DMS79 (cell line): ENCODE measurements at regions not wholly inside any gene's neighbourhood (a gene's known extent, or its start where the extent isn't known, plus 50 kb on each side); places are given as distances from the start of the nearest gene placed in this dataset.

Source experiments
- DNase-seq: peaks from one replicate; lab custom pipeline; 2025; lab: John Stamatoyannopoulos, UW

DNA sequence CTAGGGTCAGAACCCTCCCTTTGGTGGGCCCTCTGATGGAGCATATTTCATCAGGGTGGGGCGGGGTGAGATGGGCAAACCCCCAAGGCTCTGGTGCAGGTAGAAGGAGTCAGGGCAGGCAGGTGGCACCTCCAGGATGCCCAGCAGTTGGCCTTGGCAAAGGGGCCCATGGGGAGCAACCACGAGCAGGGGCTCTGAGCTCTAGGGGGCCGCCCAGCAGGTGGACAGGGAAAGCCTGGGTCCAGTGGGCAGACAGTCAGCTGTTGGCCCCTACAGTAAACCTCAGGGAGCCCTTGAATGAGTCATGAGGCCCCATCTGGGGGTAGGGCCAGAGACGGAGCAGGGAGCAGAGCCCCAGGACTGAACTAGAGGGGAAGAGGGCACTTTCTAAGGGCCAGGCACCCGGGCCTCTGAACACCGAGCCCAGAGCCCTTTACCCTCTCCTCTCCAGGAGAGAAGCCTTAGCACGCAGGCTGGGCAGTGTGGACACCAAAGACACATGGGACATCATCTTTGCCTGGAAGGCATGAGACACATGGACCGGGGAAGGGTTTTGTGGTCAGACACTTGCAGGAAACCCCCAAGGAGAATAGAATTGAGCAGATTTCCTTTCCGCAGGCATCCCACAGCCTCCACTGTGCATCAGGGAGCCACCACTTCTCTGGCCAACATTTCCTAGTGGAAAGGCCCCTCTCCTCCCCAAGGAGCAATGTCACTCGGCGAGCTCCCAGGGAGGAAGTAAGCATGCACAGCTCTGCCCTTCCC lies 257.3 kb downstream of the GLI2 start:
- DNase-seq, result no peak

DNA sequence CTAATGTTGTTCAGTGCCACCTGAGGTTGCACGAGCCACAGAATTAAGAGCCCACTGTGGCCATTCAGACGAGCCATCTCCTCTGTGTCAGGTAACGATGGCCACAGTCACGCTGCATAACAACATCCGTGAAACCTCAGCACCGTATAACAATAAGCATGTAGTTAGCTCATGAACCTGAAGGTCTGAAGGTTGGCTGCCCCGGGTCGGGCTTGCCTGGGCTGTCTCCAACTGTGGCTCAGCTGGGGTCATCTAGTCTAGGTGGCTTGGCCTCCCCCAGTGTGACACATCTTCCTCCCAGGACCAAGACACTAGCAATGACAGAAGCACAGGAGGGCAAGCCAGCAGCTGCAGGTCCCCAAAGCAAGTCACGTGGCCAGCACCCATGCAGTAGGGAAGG lies 258.0 kb downstream of the GLI2 start:
- no peak for DNase-seq

DNA sequence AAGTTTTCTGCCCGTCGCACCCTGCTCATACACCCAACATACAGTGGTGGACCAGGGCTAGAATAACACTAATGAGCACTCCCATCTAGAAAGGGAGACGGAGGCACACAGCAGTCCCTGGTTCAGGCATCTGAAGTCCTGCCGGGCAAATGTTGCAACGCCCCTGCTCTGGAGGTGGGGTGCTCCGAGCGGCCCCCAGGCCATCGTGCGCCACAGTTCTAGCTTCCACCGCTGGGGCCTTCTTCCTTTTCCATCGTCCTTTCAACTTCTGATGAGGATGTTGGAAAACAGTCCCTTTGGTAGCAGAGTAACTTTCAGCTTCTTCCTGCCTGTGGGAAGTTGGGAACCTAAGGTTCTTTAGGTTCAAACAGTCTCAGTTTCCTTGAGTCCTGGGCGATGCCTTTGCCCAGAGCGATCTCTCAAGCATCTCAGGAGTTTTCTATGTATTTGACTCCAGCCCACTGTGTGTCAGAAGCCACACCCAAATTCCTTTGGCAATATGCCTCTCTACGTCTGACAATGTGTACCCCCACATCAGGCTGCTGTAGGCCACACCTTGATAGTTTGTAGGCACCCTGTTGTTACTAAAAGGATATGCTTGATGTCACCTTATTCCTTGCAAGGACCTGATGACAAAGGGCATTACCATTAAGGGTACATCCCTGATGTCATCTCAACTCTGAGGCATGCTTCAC lies 258.8 kb downstream of the GLI2 start:
- DNase-seq, result no peak

DNA sequence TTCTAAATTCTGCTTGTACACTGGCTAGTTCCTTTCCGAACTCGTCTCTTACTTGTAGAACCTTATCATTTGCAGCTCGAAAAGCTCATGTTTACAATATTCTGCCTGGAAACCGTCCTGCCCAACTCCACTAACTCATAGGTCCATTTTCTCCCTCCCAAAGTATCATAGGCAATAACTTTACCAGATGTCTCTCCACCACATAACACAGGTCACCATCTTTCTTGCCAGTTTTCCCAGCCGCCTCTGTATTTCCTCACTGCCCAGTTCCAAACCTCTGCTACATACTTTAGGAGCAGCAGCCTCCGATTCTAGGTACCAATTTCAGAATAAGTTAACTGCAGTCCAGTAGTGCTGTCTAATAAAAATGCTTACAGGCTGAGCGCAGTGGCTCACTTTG lies 259.5 kb downstream of the GLI2 start:
- no peak for DNase-seq

DNA sequence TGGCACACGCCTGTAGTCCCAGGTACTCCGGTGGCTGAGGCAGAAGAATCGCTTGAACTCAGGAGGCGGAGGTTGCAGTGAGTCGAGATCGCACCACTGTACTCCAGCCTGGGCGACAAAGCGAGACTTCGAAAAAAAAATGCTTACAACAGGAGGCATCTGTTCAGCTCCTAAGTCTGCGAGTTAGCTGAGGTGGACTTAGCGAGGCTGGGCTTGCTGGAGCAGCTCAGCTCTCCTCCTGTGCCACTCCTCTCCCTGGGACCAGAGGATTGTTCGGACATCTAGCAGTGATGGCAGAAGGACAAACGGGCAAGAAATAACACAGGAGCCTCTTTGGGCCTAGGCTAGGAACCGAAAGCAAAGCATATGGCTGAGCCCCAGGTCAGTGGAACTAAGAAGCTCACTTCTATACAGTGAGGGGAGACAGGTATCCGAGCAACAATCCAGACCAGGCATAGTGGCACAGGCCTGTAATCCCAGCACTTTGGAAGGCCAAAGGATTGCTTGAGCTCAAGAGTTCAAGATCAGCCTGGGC lies 260.1 kb downstream of the GLI2 start:
- no peak for DNase-seq

DNA sequence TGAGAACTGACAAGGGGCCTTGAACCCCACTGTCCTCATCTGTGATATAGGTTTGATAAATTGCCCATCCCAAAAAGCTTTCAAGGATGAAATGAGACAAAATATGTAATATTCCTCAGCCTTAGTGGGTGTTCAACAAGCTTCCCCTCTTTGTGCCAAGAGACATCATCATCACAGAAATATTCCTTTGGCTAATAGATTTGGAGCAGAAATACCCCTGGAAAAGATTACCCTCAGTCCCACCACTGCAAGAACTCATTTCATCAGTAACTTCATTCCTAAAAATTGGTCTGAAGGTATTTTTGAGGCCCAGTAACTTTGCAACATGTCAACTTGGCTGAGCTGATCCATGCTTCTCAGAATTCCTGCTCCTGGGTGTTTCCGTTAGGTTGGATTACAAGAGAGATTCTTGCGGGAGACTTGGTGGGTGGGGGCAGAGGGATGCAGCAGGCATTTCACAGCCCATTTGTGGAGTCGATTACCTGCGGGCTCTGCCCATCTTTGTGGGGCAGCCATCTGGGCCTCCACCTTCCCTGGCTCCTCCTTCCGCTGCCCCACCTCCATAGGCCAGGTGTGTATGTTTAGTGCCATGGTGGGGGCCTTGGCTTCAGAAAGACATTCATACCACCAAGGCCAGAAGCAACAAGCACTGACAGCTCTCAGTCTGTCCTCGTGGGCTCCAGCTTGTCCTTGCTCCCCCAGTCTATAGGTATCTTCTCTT lies 263.9 kb downstream of the GLI2 start:
- no peak for DNase-seq

DNA sequence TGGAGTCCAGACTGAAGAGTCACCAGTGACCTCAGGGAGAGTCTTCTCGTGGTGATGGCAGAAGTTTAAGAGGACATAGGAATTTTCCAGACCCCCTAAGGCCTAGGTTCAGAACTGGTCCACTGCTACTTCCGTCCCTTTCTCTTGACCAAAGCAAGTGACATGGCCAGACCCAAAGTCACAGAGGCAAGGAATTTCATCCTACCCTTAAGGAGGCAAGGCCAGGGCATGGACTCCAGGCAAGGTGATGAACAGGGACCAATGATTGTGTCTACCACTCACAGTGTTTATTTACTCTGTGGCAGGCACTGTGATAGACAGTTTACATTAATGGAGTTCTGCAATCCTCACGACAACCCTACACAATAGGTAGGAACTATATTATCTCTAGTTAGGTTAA lies 265.1 kb downstream of the GLI2 start:
- no peak for DNase-seq

DNA sequence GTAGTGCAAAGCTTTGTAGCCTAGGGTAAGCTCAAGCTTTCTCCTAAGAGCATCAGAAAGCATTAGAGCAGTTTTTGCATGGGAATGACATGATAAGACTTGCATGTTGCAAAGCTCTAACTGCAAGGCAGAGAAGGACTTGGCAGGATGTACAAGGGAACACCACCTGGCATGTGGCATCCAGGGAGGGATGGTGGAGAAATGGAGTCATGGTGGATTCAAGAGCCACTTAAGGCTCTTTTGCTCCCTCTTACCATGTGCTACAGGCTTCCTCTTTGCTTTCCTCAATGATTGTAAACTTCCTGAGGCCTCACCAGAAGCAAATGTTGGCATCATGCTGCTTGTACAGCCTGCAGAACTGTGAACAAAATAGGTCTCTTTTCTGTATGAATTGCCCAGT lies 266.0 kb downstream of the GLI2 start:
- peak; percentile 11 for DNase-seq

DNA sequence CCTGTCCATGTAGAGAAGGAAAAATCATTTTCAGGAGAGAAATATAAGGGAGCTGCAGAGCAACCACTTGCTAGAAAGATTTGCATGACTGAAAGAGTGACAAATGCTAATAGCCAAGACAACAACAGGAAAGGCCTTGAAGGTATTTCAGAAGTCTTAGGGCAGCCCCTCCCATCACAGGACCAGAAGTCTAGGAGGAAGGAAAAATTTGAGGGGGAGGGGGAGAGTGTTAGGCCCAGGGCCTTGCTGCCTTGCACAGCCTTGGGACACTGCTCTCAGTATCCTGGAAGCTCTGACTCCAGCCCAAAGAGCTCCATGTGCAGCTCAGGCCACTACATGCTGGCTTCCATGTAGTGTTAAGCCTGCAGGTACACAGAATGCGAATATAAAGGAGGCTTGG lies 266.9 kb downstream of the GLI2 start:
- DNase-seq, result no peak

DNA sequence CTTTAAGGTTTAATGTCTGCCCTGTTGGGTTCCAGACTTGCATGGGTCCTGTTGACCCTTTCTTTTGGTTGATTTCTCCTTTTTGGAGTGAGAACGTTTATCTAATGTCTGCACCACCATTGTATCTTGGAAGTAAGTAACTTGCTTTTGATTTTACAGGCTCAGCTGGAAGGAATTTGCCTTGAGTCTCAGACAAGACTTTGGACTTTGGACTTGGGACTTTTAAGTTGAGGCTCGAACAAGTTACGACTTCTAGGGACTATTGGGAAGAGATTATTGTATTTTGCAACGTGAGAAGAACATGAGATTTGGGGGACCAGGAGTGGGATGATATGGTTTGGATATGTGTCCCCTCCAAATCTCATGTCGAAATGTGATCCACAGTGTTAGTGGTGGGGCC lies 267.7 kb downstream of the GLI2 start:
- no peak for DNase-seq

DNA sequence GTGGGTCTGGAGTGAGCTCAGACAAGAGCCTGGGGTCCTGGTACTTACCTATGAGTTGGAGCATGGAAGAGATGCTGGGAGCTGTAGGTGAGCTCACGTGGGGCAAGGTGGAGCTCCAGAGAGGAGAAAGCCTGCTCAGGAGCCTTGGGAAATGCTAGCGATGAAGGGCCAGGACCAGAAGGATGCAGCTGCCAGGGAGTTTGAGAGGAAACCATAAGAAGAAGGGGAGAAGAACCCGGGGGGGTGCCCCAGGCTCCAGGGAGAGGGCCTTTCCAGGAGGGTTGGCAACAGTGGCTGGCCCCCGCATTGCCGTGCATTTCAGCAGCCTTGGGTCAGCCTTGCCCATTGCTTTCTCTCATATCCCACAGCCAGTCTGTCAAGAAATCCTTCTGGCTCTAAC lies 268.7 kb downstream of the GLI2 start:
- DNase-seq, result no peak

DNA sequence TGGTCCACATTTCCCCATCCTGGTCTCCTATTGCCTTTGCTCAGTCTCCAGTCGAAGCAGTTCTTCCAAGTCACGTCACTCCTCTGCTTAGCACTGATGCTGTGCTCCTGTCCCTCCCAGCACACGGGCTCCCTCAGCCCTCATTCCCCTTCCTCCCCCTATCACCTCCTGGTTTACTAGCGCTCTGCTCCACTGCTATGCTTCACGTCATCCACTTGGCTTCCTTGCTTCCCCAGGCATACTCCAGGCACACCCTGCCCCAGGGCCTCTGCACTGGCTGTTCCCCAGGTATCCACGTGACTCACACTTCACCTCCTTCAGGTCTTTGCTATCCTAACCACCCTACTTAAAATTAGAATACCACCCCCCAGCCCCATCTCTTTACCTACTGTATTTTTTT lies 269.3 kb downstream of the GLI2 start:
- no peak for DNase-seq

DNA sequence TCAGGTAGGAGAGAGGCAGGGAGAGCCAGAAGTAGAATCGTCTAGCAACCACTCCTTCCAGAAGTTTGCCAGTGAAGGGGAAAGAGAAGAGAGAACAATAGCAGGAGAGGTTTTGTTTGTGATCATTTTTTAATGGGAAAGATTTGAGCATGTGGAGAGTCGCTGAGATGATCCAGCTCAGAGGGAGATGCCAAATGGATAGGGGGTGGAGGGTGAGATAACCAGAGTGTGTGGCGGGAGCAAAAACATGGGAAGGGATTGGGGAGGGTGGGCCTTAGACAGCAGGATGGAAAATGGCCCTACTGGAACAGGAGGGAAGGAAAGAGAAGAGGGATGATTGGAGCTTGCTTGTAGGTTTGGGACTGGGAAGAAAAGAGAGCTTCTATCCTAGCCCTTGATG lies 269.8 kb downstream of the GLI2 start:
- DNase-seq, result no peak

DNA sequence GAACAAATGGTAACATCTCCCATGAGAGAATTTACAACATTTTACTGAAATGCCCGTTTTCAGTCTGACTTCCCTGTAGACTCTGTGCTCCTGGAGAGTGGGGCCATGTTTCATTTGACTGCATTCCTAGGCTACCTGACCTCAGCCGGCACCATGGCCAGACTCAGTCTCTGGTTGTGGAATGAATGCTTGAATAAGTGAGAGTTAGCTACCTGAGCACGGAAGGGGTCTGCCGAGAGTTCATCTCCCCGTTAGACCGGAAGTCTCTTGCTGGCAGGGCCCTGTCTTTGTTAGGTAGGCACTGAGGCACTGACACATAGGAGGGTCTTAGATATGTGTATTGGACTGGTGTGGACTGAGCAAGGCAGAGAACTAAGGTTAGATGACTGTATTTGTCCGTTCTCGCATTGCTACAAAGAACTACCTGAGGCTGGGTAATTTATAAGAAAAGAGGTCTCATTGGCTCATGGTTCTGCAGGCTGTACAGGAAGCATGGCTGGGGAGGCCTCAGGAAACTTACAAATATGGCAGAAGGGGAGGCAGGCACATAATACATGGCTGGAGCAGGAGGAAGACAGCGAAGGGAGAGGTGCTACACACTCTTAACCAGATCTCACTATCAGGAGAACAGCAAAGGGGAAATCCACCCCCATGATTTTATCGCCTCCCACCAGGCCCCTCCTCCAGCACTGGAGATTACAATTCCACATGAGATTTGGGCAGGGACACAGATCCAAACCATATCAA lies 271.2 kb downstream of the GLI2 start:
- DNase-seq, result no peak

DNA sequence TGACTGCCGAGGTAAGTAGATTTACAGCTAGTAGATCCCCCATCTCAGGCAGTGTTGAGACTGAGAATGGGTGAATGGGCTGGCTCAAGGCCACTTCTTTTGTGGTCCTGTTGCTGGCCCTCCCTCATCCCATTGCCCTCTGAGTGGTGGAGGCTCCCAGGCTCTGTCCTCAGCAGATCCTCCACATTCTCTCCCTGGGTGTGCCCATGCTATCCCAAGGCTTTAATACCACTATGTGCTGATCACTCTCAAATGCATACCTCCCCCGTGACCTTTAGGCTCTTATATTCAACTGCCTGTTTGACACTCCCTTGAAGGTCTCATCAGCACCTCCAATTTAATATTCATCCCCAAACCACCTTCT lies 271.8 kb downstream of the GLI2 start:
- no peak for DNase-seq

DNA sequence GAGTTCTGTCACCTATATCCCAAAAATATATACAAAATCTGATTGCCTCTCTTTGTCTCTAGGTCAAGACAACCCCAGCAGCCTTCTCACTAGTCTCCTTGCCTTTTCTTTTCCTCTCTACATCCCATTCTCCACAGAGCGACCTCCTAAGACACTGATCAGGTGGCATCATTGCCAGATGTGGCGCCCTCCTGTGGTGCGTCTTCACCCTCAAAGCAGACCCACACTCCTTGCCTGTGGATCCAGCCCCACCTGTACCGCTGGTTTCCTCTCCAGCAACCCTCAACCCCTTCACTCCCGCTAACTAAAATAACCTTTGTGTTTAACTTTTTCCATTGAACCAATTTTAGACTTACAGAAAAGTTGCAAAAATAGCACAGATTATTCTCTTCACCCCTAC lies 273.3 kb downstream of the GLI2 start:
- no peak for DNase-seq

DNA sequence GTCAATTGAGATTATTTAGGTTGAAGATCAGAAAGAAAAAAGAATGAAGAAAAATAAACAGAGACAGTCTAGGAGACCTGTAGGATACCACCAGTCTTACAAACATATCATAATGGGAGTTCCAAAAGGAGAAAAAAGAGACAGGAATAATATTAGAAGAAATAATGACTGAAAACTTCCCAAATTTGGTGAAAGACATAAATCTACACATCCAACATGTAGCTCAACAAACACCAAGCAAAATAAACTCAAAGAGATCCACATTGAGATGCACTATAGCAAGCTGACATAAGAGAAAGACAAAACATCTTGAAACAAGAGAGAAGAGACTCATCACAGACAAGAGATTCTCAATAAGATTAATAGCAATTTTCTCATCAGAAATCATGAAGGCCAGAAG lies 274.0 kb downstream of the TFCP2L1 start:
- no peak for DNase-seq

DNA sequence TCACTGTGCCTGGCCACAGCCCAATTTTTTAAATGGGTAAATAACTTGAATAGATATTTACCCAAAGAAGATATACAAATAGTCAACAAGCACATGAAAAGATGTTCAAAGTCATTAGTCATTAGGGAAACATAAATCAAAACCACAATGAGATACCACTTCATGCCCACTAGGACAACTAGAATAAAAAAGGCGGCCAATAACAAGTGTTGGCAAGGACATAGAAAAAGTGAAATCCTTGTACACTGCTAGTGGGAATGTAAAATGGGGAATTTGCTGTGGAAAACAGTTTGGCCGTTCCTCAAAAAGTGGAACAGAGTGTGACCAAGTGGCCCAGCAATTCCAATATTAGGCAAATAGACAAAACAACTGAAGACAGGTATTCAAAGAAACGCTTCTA lies 270.1 kb downstream of the TFCP2L1 start:
- no peak for DNase-seq

DNA sequence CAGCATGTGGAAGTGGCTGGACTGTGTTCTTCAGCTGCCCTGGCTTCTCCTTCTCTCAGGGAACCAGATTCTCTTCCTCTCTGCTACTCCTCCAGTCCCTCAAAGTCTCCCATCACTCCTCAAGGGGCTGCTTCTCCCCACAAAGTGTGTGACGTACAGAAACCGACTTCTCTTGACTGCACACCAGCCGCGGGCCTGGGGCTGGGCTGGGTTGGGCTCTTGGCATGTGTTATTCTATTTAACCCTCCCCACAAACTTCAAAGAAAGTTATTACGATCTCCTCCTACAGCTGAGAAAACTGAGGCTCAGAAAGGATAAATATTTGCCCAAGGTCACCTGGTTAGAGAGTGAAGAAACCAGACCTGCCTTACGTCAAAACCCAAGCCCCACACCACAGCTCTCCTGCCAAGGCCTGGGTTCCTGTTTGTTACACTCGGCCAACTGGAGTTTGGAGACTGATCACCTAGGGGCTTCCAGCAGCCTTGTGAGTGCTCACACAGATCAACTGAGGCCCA lies 269.0 kb downstream of the TFCP2L1 start:
- DNase-seq, result no peak

DNA sequence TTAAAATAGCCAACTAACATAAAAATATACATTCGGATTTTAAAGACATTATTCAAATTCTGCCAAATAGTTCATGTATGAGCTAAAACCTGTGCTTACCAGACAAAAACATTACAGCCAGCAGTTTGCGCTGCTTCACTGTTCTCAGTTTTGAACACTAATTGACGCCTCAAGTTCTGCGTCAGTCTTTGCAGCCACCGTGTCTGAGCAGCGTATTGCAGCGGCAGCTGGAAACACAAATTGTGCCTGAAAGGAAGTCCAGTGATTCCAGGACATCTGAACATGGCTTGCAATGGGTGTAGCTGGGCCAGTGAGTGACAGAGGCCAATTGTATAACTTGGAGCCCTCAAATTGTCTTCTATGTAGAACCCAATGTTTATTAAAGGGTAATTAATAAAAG lies 267.6 kb downstream of the TFCP2L1 start:
- no peak for DNase-seq

DNA sequence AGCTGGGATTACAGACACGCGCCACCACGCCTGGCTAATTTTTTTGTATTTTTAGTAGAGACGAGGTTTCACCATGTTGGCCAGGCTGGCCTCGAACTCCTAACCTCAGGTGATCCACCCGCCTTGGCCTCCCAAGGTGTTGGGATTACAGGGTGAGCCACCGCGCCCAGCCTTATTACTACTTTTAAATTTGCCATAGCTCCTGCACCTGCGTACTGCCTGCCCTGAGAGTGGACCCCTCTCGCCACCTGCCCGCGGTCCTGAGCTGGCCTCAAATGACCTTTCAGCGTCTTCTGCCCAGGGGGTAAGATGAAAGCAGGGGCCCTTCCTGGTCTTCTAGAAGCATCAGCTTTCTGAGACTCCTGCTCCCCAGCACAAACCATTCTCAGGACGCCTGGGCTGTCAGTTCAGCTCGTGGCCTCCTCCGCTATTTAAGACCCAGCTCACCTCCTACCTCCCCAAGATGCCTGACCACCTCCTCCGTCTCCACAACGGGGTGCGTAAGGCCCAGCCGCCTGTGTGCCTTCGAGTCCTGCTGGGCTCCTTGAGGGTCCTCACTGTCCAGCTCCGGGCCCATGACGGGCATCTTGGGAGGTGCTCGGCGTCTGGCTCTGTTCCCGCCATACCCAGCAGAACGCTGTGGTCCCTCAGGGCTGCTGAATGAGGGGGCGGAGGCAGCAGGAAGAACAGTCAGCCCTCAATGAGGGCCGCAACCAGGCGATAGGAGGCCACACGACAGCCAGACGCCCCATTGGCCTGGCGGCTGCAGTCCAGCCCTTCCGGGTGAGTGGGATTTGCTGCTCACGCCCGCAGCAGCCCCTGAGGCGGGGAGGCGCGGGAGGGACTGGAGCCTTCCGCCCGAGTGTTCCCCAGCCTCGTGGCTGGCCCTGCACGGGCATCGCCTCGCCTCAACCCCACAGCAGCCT lies 266.6 kb downstream of the TFCP2L1 start:
- DNase-seq, result no peak
